Stimulated activated CD4-positive, alpha-beta T cell treated with anti-CD3 and anti-CD28 coated beads, Interleukin-4, amount 100 ng/mL, for 48 hours (primary cell): ENCODE measurements at regions not wholly inside any gene's neighbourhood (a gene's known extent, or its start where the extent isn't known, plus 50 kb on each side); places are given as distances from the start of the nearest gene placed in this dataset.

Source experiments
- DNase-seq, 2 donors: peaks; one replicate each; pipeline ENCODE4 v3.0.0-alpha.2; 2020; ENCODE audit warnings: low read depth in 2 of 2

- no peak for DNase-seq
These were observed 183.4 kb downstream of the KLF13 start for GRCh38 chr15:31510057-31510456.

GRCh38 chr15:31511707-31512310, 185.2 kb downstream of the KLF13 start:
- DNase-seq, result no peak

GRCh38 chr15:31513178-31513577, 186.5 kb downstream of the KLF13 start:
- DNase-seq, result no peak

- DNase-seq, result no peak
These were observed 189.8 kb downstream of the KLF13 start for GRCh38 chr15:31516440-31516839.

- no peak for DNase-seq
These were observed 190.2 kb downstream of the KLF13 start for GRCh38 chr15:31516874-31517273.

- no peak for DNase-seq
These were observed 191.1 kb downstream of the KLF13 start for GRCh38 chr15:31517711-31518110.

GRCh38 chr15:31522028-31522427, 195.4 kb downstream of the KLF13 start:
- no peak for DNase-seq

- no peak for DNase-seq
These were observed 196.5 kb downstream of the KLF13 start for GRCh38 chr15:31523027-31523654.

- DNase-seq, result no peak
These were observed 197.0 kb downstream of the KLF13 start for GRCh38 chr15:31523655-31524049.

- no peak for DNase-seq
These were observed 198.6 kb downstream of the KLF13 start for GRCh38 chr15:31525185-31525695.

GRCh38 chr15:31525988-31526665, 199.5 kb downstream of the KLF13 start:
- no peak for DNase-seq

- DNase-seq, result no peak
These were observed 200.5 kb downstream of the KLF13 start for GRCh38 chr15:31526916-31527690.

GRCh38 chr15:31528846-31529245, 202.2 kb downstream of the KLF13 start:
- no peak for DNase-seq

- no peak for DNase-seq
These were observed 211.3 kb downstream of the KLF13 start for GRCh38 chr15:31537770-31538592.

GRCh38 chr15:31540633-31541032, 214.0 kb downstream of the KLF13 start:
- DNase-seq, result no peak

- DNase-seq, result no peak
These were observed 217.7 kb downstream of the KLF13 start for GRCh38 chr15:31544361-31544760.

- no peak for DNase-seq
These were observed 218.6 kb downstream of the KLF13 start for GRCh38 chr15:31545257-31545656.

GRCh38 chr15:31550211-31550977, 223.8 kb downstream of the KLF13 start:
- no peak for DNase-seq

- no peak for DNase-seq
These were observed 224.7 kb downstream of the KLF13 start for GRCh38 chr15:31551323-31551722.

- no peak for DNase-seq
These were observed 226.0 kb downstream of the KLF13 start for GRCh38 chr15:31552482-31553099.
